Hypothalamus (tissue), 51 donors: ENCODE measurements at regions not wholly inside any gene's neighbourhood (a gene's known extent, or its start where the extent isn't known, plus 50 kb on each side); places are given as distances from the start of the nearest gene placed in this dataset.

Experiments
- DNase-seq, 51 donors: peaks; one replicate each; lab custom pipeline; 2025; lab: John Stamatoyannopoulos, UW

DNA sequence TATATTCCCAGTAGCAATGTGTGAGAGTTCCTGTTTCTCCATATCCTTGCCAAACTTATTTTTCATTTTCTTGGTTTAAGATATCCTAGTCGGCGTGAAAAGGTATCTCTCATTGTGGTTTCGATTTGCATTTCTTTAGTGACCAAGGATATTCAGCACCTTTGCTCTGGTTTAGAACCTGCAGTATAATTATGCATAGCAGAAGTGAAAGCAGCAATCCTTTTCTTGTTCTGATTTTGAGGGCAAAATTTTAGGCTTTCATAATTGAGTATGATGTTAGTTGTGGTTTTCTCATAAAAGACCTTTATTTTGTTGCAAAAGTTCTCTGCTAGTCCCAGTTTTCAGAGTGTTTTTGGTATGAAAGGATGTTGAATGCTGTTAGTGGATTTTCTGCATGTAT lies 491.0 kb downstream of the FGF9 start:
- no peak for DNase-seq

DNA sequence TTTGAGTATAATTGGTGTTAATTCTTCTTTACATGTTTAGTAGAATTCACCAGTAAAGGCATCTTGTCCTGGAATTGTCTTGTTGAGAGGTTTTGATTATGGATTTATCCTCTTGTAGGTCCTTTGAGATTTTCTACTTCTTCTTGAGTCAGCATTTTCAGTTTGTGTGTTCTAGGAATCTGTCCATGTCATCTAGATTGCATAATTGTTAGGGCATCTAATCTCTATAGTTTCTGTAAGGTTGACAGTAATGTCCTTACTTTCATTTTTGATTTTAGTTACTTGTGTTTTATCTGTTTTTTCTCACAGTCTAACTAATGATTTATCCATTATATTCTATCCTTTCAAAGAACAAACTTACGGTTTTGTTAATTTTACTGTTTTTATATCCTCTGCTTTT lies 492.0 kb downstream of the FGF9 start:
- no peak for DNase-seq

DNA sequence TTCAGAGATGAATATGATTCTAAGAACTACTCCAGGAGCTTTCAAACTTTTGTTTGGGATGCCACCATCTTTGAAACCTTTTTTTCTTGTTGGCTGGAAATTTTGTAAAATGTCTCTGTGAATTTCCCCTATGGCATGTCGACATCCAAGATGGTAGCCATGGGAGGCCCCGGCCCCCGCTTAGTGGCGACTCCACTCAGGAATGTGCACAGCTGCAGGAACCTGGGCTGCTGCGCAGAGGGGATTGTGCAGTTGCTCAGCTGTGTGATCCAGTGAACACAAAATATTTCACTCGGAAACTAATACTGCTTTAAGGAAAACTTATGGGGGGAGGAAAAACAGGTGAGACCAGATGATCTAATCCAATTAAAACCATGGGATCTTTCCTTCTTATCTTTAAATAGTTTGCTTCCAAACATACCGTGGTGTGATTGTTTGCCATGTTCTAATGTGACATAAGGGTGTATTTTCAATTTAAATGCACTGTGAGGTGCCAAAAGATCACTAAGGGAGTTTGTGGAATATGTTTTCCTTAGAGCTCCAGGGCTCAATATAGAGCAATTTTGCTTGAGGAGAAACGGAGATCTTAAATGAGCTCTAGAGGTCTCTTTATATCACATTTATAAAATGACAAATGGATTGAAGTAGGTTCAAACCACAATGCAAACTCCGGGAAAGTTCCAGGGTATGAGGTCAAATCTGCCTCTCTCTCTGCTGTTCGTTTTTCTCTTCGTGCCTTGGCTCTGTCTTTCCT lies 497.7 kb downstream of the FGF9 start:
- no peak for DNase-seq

DNA sequence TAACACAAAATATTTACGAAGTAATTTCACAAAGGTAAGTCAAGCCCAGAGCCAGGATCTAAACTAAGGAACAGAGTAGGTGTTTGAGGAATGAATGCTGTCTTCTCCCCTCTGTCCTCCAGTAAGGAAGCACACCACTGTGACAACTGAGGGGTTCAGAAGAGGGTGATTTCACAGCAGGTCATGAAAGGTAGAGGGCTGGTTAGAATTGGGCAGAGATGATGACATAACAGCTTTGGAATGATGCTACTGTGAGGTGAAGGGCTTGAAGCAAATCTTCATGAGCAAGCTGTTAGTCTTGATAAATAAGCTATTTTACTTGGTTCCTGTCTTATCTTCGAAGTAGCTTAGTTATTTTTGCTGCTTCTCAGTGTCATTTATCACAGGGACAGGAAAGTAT lies 498.6 kb downstream of the FGF9 start:
- no peak for DNase-seq

DNA sequence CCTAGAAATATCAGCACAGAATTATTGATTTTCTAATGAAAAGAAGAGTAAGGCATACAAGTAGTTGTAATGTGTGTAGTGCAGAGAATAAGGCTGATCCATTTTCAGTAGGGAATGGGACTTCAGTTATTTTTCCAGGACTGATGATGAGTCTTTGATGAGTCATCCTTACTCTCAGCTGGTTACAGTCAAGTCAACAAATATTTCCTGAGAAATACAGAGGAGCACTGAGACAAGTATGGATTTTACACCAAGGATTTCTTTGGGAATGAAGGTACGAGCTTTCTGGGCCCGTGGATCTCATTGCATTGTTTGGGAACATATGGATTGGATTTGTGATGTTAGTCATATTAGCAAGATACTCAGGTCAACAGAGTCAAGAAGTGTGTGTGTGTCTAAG lies 502.7 kb downstream of the FGF9 start:
- no peak for DNase-seq

DNA sequence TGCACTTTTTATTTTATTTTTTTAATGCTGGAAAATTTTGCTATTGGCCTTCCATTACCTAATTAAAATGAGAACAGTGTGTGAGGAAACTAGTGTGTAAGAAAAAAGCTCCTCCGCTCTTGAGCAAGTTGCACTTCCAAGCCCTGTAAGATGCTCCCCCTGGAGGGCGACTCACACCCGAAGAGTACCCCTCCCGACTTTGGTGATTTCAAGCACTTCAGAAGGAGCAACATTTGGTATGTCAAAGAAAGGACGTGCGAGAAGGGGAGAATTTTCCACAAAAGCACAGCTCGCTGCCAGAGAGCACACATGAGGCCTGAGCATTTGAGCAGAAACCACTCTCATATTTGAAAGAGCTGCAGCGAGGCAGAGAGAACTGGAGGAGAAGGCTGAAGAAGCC lies 504.4 kb downstream of the FGF9 start:
- DNase-seq, result no peak

DNA sequence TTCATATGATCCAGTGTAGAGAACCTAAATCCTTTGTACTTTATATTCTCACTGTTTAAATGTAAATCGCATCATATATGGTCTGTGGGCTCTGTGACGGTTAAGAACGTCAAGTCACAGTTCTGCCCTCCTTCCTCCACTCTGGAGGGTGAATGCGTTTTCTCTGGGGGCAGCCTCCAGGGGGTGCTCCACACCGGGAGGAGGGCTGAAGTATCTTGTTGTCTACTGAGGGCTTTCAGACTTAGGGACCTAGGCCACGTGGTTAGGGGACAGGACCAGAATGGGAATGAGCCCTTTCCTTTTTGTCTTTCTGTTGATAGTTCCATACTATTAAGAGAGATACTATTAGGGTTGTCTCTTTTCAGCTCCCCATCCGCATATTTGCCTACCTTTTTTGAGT lies 504.9 kb downstream of the FGF9 start:
- DNase-seq, result no peak

DNA sequence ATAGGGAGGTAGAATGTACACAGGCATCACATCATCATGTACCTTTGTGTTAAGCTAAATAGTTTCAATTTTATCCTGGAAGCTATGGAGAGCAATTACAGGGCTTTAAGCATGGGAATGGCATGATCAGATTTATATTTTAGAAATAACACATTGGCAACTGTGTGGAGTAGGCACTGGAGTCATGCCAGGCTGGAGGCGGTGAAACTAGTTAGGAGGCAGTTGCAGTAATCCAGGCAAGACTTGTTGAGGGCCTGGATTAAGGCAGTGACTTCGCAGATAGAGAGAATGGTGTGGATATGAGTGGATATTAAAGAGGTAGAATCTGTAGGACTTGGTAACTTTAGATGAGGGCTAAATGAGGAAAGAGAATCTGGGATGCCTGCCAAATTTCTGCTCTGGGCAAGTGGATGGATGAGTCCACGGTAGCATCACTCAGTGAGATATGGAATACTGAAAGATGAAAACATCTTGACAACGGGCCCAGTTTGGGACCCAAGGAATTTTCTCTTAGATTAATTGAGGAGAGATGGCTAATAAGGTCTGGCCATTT lies 506.2 kb downstream of the FGF9 start:
- peak in 1 of 51 donors; percentile 46 for DNase-seq

DNA sequence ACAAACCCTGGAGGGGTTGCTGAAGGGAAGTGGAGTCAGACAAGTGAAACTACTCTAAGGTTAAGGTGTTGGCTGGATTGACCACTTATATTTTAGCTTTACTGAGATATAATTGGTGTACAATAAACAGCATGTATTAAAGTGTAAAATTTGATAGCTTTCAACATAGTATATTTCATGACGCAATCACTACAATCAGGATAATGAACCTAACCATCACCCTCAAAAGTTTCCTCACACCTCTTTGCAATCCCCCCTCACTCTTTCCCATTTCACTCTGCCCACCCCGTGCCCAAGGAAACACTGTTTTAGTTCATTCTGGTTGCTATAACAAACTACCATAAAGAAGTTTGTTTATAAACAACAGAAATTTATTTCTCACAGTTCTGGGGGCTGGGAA lies 508.0 kb downstream of the FGF9 start:
- no peak for DNase-seq

DNA sequence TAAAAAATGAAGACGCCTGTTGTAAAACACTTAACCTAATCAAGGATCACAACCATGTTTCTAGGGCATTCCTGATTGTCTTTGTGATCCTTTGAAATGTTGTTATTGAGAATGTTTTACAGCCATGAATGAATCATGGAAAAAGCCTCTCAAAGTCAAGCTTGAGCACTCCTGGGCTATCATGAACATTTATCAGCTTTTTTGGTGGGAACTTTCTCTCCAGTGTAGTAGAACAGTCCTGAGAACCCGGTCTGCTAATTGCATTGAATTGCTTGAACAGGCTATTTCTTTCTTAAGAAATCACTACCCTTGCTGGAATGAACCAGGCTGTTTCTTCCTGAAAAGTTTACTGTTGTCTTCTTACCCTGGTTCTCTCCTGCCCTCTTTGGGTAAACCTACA lies 516.5 kb downstream of the FGF9 start:
- DNase-seq, result no peak

DNA sequence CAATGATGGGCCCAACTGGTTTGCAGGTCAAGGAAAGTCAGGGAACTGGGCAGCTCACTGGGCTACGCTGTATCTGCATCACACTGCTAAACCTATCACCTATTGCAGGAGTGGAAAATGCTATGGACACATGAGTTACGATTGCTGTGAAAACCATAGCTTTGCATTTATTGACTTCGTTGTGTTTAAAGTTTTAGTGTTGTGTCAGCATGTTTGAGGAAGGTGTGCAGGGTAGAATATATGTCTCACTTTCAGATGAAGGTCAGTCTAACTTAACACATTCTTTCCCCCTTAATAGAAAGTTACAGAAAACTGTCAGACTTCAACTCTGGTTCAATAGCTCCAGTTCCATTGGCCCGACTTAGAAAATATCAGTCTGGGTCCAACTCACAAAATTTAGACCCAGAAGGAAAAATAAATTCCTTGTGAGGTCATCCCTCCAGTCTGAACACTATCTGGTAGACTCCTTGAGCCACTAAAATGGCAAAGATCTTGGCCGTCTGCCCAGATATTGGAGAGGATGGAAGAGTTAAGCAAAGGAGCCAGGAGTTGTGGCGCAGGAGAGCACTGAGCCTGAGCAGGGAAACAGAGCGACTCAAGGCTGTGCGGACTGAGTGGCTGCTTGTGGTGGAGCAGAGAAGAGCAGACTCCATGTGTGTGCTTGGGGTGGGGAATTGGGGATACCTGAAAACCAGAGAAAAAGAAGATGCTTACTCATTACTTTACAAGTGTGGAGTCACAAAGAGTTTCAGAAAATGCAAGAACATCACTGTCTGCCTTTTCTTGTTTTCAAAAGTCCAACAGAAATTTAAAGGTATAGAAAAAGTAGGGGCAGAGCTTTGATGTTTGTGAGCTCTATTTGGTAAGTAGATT lies 518.5 kb downstream of the FGF9 start:
- no peak for DNase-seq

DNA sequence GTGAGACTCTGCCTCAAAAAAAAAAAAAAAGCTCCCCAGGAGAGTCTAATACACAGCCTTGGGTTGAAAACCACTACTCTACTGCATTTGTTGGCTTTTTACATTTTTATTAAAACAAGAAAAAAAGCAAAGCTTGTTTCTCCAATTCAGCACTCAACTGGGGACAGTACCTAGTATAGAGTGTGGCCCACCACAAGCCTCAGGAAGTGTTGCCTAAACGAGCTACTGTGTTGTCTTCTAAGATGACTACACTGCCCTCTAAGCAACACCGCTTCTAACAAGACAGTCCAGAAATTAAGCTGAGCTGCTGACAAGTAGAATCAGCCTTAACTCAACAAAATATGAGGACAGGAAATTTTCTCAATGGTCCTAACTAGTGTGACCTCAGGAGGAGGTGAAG lies 522.2 kb downstream of the FGF9 start:
- no peak for DNase-seq

DNA sequence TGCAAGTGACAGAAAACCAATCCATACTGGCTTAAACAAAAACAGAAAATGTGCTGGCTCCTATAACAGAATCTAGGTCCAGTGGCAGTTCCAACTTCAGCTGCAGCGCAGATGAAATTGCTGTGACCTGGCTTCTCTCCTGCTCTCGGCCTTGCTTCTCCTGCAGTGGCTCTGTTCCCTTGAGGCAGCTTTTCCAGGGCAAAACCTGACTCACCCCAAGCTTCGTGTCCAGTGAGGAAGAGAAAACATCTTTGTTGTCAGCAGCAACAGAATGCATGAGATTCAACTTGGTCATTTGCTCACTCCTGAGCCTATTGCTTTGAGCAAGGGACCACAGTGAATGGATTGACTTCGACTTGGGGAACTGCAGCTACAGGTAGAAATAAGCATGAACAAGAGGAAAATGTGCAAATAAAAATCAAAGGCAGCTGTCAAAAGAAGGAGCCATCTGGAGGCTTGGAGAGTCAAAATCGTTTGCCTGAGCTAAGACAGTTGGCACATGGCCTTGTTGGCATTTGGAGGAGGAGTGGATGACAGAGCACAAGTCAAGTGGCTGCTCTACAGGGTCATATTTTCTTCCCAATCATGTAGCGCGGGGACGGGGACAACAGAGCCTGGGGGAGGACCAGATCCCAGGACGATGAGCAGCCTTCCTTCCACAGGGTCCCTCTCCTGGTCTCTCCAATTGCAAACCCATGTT lies 523.4 kb downstream of the FGF9 start:
- DNase-seq, result no peak

DNA sequence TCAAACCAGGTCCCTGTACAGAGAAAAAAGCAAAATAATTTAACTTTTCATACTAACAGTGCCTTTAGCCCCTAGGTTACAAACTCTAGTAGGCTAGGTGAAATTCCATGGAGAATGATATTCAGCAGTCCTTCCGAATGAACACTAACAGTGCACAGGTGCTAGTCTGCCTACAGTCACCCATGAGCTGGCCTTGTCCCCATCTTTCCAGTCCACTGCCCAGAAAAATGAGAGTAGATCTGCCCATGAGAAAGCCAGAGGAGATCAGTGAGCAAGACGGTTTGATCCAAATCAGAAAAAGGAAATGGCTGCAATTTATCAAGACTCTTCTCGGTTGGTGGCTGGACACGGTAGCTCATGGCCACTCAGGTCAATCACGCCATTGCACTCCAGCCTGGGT lies 524.9 kb downstream of the FGF9 start:
- DNase-seq, result no peak

DNA sequence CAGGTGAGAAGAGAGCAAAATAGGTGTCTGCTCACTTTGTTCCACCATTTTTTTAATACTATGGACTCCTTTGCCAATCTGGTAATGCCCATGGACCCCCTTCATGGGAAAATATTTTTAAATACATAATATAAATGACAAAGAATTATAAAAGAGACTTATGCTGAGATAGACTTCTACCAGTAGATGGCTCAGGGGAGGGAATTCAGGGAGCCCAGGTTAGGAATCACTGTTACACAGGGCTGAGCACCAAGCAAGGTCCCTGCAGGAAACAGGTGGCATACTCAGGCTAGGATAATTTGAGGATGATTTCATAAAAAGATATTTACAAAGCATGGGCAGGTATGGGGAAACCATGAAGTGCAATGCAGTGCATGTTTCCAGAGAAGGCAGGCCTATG lies 525.9 kb downstream of the FGF9 start:
- no peak for DNase-seq

DNA sequence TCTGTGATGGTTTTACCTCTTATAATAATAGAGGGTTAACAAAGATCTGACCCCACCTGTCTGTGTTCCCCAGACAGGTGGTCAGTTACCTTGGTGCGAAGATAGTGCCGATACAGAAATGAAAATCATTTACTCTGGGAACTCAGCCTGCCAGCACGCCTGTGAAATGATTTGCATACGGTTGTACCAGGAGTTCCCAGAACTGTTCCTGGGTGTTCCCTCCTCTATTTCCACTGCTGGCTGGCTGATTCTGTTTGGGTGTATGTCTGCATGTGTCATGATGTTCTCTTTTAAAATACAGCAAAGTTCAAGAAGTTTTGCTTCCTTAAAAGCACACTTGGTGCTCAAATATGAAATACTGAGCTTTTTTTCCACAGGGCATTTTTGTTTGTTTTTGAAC lies 527.1 kb downstream of the FGF9 start:
- peak in 1 of 51 donors; percentile 16 for DNase-seq

DNA sequence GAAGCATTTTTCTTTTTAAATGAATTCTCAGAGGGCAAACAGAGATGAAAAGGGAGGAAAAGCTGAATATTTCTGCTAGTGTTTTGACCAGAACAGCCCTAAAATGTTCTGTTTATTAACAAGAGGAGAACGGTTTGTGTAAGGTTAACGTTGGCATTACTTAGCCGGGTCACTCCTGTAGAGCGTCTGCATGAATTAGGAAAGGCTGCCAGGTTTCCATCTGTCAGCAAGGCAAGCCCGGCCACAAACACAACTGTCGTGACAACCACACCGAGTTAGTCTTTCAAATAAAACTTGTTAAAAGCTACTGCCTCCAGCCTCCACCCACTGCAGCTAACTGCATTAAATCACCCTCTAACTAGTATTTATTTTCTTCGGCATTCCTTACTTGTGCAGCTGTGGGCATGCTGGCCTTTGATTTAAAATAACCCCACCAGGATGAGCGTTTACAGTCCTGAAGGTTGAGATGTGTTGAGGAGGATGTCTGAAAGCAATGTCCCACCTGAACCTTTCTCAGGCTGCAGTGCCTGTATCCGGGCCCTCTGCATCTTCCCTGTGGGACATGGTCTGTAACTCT lies 527.9 kb downstream of the FGF9 start:
- no peak for DNase-seq

DNA sequence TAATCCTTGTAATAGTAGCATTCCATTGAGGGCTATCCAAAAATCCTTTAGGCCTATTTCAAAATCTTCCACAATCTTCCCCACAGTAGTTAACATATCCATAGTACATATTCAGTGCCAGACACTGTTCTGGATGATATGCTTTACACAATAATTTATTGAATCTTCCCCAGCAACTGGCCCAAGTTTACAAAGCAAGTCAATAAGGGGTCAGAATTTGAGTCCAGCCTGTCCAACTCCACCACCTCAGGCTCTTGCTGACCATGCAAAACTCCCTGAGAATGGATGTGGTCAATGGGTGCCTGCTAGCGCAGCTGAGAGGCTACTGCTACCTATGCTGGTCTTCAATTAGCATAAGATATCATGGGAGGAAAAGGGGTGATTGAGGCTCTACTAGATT lies 529.6 kb downstream of the FGF9 start:
- no peak for DNase-seq

DNA sequence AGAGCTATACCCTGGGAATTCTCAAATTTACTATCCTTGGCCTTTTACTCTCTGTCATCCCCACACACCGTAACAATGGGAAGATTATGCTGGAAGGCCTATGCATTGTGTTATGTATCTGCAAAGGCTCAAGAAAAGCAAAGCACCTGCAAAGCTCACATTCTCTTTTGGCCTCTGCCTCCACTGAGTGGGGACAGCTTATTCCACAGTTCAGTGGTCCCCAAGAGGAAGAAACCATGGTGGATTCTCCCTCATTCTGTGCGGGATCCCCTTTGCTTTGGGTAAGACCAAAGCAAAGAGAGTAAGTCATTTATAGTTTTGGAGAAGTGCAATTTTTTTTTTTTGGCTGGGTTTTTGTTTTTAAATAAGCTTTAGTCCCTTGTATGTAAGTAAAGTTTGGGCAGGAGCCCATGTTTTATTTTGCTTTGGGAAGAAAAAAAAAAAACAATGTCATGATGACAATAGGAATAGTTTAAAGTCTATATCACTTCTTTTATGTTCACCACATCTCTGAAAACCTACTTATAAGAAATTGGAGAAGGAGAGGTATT lies 530.6 kb downstream of the FGF9 start:
- no peak for DNase-seq

DNA sequence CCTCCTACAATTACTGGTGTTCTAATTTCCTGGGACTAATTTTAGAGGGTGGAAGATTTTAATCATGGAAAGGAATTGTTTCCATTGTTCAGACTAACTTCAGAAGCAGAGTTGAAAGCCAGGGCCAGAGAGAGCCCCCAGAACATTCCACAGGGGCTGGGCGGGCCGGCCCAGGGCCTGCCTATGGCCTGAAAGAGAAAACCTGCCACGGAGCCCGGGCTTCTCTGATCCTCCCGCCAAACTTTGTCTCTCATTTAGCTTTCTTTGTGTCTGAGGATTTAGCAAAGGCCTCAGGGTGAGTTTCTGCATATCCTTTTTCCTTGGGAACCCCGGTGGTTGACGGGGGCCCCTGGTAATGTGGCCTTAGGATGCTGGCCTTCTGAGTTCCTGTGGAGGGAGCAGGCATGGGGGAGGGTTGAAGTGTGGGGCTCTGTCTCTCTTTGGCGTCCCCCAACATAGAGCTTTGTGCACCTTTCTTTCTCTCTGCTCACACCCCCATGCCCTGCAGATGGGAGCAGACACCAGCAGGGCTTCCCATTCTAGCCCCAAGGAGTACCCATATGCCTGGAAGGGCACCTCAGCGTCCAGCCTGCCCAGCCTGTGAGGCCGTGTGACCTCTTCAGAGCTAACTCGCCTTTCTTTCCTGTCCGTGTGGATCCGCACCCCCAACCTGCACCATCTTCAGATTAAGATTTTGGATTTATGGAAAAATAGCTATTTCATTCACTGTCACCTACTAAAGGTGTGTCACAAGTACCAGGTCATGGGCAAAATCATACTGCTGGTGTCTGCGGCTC lies 539.5 kb downstream of the FGF9 start:
- no peak for DNase-seq
